Fibroblast of peridontal ligament (primary cell): ENCODE measurements at regions not wholly inside any gene's neighbourhood (a gene's known extent, or its start where the extent isn't known, plus 50 kb on each side); places are given as distances from the start of the nearest gene placed in this dataset.
A peak's percentile ranks its signal among the peaks of the same experiment; 100 is the strongest.
"Not testable (repeated sequence)": the region's sequence is repeated elsewhere in the genome, so short reads cannot be mapped to it uniquely, and the experiment has no call there.

ENCODE experiments used
- DNase-seq: peaks from one replicate; pipeline ENCODE4 v3.0.0-alpha.2; 2010; ENCODE audit errors: extremely low read depth

GRCh38 chrY:19644889-19645638 is 99.5 kb downstream of the KDM5D start:
- DNase-seq = no peak

GRCh38 chrY:19637651-19638347 is 106.7 kb downstream of the KDM5D start:
- DNase-seq = no peak

DNA sequence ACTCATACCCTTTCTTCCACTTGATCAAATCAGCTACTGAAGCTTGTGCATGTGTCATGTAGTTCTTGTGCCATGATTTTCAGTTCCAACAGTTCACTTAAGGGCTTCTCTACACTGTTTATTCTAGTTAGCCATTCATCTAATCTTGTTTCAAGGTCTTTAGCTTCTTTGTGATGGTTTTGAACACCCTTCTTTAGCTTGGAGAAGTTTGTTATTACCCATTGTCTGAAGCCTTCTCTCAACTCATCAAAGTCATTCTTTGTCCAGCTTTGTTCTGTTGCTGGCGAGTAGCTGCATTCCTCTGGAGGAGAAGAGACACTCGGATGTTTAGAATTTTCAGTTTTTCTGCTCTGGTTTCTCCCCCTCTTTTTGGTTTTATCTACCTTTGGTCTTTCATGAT is 115.6 kb downstream of the KDM5D start:
- no peak for DNase-seq

GRCh38 chrY:19622392-19622791 is 122.1 kb downstream of the KDM5D start:
- no peak for DNase-seq

- DNase-seq = no peak
Measured at GRCh38 chrY:19621756-19622155, 122.8 kb downstream of the KDM5D start.

DNA sequence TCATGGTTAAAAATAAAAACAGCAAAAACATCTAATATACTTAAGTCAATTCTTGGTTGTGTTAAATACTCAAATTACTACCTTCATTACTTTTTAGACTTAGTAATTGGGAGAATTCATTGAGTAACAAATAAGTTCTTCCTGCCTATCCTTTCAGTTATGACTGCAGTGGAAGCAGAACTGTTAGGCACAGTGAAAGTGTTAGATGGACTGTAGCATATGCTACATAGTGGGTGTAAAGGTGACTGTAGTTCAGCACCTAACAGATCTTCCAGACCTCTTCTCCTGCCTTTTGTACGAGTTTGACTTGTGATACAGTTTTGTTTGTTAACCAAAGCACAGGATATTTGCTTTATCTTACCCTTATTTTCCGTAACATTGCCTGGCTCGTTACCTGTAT is 143.4 kb downstream of the KDM5D start:
- no peak for DNase-seq

DNA sequence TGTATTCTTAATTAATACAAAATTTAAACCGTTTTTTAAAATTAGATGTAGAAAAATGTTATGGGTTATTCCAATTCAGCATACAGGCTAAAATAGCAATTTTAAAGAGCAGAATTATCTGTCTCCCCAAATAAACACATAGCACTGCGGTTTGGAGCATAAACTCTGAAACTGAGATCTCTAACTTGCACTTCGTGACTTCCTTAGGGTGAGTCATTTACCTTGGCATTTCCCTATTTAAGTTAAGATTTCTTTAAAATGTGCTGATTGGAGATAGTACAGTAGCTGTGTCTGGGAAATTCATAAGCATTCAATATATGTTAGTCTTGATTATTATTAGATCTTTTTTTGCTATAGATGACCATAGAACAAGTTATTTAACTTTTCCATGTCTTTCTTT is 143.8 kb downstream of the KDM5D start:
- DNase-seq = peak; percentile 35

GRCh38 chrY:19590235-19590634 is 154.3 kb downstream of the KDM5D start:
- DNase-seq = no peak

- no peak for DNase-seq
Measured at GRCh38 chrY:19589664-19590063, 154.9 kb downstream of the KDM5D start.

- DNase-seq = no peak
Measured at GRCh38 chrY:19587311-19587710, 157.2 kb downstream of the KDM5D start.

DNA sequence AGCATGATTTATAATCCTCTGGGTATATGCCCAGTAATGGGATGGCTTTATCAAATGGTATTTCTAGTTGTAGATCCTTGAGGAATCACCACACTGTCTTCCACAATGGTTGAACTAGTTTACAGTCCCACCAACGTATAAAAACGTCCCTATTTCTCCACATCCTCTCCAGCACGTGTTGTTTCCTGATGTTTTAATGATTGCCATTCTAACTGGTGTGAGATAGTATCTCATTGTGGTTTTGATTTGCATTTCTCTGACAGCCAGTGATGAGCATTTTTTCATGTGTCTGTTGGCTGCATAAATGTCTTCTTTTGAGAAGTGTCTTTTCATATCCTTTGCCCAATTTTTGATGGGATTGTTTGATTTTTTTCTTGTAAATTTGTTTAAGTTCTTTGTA is 163.5 kb downstream of the KDM5D start:
- DNase-seq = not testable (repeated sequence)

DNA sequence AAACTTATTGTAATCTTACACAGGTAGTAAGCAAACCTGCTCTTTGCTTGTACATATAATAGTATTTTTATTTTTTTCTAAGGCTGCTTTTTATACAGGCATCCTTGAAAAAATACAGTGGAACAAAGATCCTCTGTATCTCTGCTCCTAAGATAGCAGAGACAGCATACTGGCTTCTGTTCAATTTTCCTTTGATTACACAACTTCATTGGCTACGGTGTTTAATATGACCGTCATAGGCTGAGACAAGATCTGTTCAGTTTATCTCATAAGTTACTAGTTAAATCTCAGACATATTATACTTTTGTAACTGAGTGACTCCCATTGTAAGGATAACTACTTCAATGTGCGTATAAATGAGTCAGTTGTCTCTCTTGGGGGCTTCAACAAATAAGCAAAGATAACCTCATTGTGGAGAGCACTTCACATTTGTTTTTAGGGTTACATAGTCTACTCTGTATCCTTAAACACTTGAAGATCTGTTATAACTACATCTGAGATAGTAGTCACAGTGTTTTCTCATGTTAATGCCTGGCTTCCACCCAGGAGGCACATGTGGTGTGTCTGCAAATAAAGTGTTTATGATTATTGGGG is 166.1 kb downstream of the KDM5D start:
- peak; percentile 86 for DNase-seq

DNA sequence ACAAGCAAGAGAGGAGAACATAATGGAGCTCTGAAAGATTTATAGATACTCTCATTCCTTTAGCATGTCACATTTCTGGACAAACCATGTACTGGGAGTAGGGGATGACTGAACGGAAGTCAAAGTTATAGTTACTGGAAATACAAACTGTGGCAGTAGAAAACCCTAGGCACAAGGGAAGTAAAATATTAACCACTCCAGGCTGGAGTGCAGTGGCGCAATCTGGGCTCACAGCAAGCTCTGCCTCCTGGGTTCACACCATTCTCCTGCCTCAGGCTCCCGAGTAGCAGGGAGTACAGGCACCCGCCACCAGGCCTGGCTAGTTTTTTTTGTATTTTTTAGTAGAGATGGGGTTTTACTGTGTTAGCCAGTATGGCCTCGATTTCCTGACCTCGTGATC is 167.3 kb downstream of the KDM5D start:
- no peak for DNase-seq

DNA sequence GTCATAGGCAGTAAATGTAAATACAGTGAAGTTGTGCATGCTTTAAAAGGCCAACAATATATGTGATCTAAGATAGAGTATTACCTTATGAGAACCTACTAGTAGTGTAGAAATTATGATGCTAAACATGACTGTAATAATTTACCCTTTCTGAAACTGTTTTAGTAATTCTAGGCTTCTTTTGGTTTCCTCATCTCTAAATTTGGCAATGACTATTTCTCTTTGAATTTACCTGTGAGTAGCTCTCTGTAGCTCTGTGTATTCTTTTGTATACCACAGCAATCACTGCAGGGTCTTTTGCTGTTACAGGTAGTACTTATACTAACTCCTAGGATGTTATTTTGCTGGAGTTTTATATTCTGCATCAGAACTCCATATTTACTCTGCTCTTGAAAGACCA is 169.6 kb downstream of the KDM5D start:
- DNase-seq = no peak

GRCh38 chrY:19573646-19574045 is 170.9 kb downstream of the KDM5D start:
- no peak for DNase-seq

GRCh38 chrY:19570999-19571398 is 173.5 kb downstream of the KDM5D start:
- DNase-seq = no peak

DNA sequence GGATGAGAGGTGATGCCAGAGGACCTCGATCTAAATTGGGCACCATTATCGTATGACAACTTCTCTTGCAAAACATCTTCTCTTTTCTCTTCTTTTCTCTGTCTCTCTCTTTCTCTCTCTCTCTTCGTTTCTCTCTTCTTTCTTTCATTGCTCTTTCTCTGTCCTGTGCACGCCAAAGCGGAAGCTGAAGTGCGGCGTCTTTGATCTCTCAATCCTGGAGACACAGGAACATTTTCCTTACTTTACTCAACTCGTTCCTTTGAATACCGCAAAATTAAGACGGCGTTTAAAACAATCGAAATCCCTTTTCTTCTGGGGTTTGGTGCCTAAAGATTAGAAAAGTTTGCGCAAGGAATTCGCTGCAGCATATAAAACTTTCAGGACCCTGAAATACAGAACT is 176.6 kb downstream of the KDM5D start:
- DNase-seq = peak; percentile 19

DNA sequence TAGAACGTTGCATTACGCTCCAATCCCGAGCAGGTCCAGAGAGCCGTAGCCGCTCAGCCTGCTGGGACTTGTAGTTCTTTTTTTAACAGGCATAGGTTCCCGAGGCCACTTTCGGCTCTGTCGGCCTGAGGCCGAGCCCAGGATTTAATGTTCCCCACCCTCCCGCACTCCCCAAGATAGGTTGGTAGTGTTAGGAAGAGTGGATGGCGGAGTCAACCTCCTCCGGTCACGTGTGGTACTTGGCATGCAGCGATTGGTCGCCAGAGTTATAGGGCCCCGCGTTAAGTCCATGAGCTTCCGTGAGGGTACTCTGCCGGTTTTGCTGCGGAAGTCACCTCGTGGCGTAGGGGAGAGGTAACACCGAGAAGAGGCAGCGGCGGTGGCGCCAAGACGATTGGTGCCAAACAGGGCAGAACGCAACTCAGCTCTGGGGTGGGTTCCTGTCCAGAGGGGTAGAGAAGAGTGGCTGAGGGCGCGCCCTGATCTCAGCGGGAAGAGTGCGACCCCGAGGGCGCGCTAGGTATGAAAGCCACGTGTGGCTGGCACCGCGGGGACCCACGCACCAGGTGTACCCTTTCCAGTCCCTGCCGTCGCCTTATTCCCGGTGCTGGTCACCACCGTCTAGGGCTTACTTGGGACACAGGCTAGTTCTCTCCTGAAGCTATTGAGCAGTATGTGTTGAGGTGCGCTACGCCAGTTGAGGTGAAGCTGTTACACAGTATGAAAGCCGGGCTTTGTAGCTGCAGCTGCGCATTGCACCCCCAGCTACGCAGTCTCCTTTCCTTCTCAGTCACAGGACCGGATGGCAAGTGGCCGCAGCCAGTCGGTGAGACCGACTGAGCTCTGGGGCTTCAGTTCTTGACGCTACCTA is 177.2 kb downstream of the KDM5D start:
- peak; percentile 95 for DNase-seq

DNA sequence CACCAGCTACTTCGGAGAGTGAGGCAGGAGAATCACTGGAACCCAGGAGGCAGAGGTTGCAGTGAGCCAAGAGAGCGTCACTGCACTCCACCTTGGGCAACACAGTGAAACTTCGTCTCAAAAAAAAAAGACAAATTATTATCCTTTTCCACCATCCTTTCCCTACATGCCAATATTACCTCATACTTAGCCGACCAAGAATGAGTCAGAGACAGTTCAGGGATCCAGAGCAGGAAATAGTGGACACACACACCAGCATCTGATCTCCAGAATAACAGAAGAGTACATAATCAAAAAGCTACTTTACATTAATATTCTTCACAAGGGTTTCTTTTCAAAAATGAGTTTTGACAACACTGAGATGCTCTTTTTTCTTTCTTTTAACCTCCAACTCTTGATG is 185.4 kb downstream of the KDM5D start:
- peak; percentile 38 for DNase-seq

DNA sequence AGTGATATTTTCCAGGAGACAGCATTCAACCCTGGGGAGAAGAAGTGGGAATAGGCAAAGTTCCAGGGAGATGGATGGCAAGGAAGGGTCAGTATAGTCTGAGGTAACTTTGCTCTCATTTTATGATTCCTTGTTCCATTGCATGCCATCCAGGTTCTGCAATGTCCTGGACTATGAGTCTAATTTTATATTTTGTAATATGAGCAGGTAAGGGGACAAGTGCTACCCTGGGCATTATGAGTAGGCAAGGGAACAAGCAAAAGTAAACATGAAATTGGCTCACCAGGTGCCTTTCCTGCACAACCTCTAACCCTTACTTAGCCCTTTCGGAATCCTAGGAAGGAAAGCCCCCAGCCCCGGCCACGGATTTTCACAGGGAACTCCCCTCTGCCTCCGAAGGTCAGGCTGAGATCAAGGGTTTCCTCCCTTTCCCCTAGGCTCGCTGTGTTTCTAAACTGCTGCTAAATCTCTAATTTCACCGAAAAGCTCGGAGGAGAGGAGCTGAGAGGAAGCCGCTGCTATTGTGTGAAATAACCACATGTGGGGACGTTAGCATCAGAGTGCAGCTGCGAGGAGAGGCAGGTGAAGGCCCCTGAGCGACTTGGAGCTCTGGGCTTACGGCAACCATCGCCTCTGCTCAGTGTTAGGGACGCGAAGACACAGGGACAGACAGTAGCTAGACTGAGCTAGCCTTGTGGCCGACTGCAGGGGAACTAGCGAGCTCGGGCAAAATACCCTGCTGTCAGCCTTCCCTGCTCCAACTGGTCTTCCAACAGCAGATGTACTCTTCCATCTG is 194.7 kb downstream of the KDM5D start:
- DNase-seq = no peak
